ENCODE measurements at regions not wholly inside any gene's neighbourhood (a gene's known extent, or its start where the extent isn't known, plus 50 kb on each side); places are given as distances from the start of the nearest gene placed in this dataset.

GRCh38 chr12:77723308-77723707 lies 107.4 kb upstream of the NAV3 start:
- no peak for DNase-seq (ENCODE audit: low read depth in 2 of 2)

GRCh38 chr12:77722536-77722935 lies 108.2 kb upstream of the NAV3 start:
- no peak for DNase-seq (ENCODE audit: low read depth in 2 of 2)

- no peak for DNase-seq (ENCODE audit: low read depth in 2 of 2)
Observed at GRCh38 chr12:77720258-77720657, 110.4 kb upstream of the NAV3 start.

GRCh38 chr12:77710209-77710608 lies 120.5 kb upstream of the NAV3 start:
- DNase-seq (ENCODE audit: low read depth in 2 of 2) = no peak

- no peak for DNase-seq (ENCODE audit: low read depth in 2 of 2)
Observed at GRCh38 chr12:77697126-77697525, 133.6 kb upstream of the NAV3 start.

- no peak for DNase-seq (ENCODE audit: low read depth in 2 of 2)
Observed at GRCh38 chr12:77696183-77696582, 134.5 kb upstream of the NAV3 start.

- DNase-seq (ENCODE audit: low read depth in 2 of 2) = no peak
Observed at GRCh38 chr12:77689510-77690086, 141.1 kb upstream of the NAV3 start.

- DNase-seq (ENCODE audit: low read depth in 2 of 2) = peak; percentile 62 to 65
Observed at GRCh38 chr12:77687321-77687720, 143.4 kb upstream of the NAV3 start.

GRCh38 chr12:77686760-77687159 lies 143.9 kb upstream of the NAV3 start:
- no peak for DNase-seq (ENCODE audit: low read depth in 2 of 2)

GRCh38 chr12:77685901-77686300 lies 144.8 kb upstream of the NAV3 start:
- DNase-seq (ENCODE audit: low read depth in 2 of 2) = peak; percentile 50 to 62

GRCh38 chr12:77685112-77685511 lies 145.6 kb upstream of the NAV3 start:
- DNase-seq (ENCODE audit: low read depth in 2 of 2) = peak; percentile 58 to 69

- DNase-seq (ENCODE audit: low read depth in 2 of 2) = no peak
Observed at GRCh38 chr12:77682488-77682887, 148.2 kb upstream of the NAV3 start.

- no peak for DNase-seq (ENCODE audit: low read depth in 2 of 2)
Observed at GRCh38 chr12:77681726-77682125, 149.0 kb upstream of the NAV3 start.

- no peak for DNase-seq (ENCODE audit: low read depth in 2 of 2)
Observed at GRCh38 chr12:77679686-77680085, 151.0 kb upstream of the NAV3 start.

- DNase-seq (ENCODE audit: low read depth in 2 of 2) = no peak
Observed at GRCh38 chr12:77678621-77679020, 152.1 kb upstream of the NAV3 start.

GRCh38 chr12:77667101-77667500 lies 163.6 kb upstream of the NAV3 start:
- no peak for DNase-seq (ENCODE audit: low read depth in 2 of 2)

GRCh38 chr12:77648716-77649115 lies 182.0 kb upstream of the NAV3 start:
- DNase-seq (ENCODE audit: low read depth in 2 of 2) = peak in 1 of 2 experiments; percentile 10

- no peak for DNase-seq (ENCODE audit: low read depth in 2 of 2)
Observed at GRCh38 chr12:77645966-77646598, 184.6 kb upstream of the NAV3 start.

- DNase-seq (ENCODE audit: low read depth in 2 of 2) = no peak
Observed at GRCh38 chr12:77644915-77645605, 185.6 kb upstream of the NAV3 start.

- DNase-seq (ENCODE audit: low read depth in 2 of 2) = no peak
Observed at GRCh38 chr12:77642246-77642645, 188.4 kb upstream of the NAV3 start.

GRCh38 chr12:77640356-77640755 lies 190.3 kb upstream of the NAV3 start:
- DNase-seq (ENCODE audit: low read depth in 2 of 2) = no peak

- DNase-seq (ENCODE audit: low read depth in 2 of 2) = no peak
Observed at GRCh38 chr12:77630790-77631445, 199.8 kb upstream of the NAV3 start.

GRCh38 chr12:77630344-77630743 lies 200.3 kb upstream of the NAV3 start:
- DNase-seq (ENCODE audit: low read depth in 2 of 2) = no peak
